ENCODE measurements at regions not wholly inside any gene's neighbourhood (a gene's known extent, or its start where the extent isn't known, plus 50 kb on each side); places are given as distances from the start of the nearest gene placed in this dataset.
"Not testable (repeated sequence)": the region's sequence is repeated elsewhere in the genome, so short reads cannot be mapped to it uniquely, and the experiment has no call there.

DNA sequence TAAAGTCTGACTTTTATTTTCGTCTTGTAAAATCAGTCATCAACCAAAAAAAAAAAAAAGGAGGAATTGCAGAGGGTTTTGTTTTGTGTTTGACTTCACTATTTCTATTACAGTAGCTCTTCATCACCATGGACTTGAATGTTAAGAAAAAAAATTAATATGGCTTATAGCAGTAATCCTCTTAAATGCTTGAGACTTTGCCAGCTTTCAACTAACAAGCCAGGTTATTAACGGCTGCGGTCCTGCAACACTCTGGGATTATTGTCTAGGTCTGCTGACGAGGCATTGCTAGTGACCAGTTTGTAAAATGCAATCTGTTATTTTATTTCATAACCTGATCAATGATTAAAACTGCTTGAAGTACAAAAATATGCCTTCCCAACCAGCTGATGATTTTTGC is 647.2 kb upstream of the KLHL1 start:
- FAIRE-seq (no peak), DNase-seq (ENCODE audit: insufficient read length) (no peak)
- TF ChIP-seq POLR2A (IDR thresholded peaks at IDR 0.05; ENCODE audit: low read depth, low read length) (no peak), POLR2AphosphoS5 (IDR thresholded peaks at IDR 0.05; ENCODE audit: low read depth, low read length) (no peak)

DNA sequence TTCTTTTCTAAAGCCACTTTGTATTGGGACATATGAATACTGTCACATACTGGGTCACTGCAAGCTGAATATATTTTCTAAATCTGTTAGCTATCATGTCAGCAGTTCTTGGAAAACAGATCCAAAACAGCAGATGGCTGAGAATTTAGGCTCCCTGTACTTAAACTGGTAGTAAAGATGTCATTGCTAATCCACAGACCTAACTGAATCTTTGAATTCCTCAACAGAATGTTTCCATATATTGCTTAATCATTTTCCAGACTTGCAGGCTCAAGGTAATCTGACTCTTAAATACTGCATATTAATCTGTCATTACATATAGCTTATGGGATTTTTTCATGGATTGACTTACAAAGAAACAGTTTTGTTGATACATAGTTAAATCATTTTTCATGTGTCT is 639.0 kb upstream of the KLHL1 start:
- FAIRE-seq (no peak), DNase-seq (ENCODE audit: insufficient read length) (no peak)
- no peak for TF ChIP-seq POLR2A (IDR thresholded peaks at IDR 0.05; ENCODE audit: low read depth, low read length)
- TF ChIP-seq TAF1 (IDR thresholded peaks at IDR 0.05; ENCODE audit: borderline replicate concordance, low read depth, low read length) = no peak
- TF ChIP-seq POLR2AphosphoS5 (IDR thresholded peaks at IDR 0.05; ENCODE audit: low read depth, low read length) = no peak

DNA sequence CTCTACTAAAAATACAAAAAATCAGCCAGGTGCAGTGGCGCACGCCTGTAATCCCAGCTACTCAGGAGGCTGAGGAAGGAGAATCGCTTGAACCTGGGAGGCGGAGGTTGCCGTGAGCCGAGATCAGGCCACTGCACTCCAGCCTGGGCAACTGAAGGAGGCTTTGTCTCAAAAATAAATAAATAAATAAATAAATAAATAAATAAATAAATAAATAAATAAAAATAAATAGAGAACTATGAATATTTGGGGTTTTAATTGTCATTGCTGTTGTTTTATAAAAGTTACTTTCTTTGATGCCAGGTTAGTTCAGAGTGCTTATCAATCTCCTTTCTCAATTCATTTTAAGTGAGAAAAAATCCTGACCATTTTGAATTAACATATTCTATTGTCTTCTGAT is 638.2 kb upstream of the KLHL1 start:
- FAIRE-seq; DNase-seq (ENCODE audit: insufficient read length): not testable (repeated sequence)

DNA sequence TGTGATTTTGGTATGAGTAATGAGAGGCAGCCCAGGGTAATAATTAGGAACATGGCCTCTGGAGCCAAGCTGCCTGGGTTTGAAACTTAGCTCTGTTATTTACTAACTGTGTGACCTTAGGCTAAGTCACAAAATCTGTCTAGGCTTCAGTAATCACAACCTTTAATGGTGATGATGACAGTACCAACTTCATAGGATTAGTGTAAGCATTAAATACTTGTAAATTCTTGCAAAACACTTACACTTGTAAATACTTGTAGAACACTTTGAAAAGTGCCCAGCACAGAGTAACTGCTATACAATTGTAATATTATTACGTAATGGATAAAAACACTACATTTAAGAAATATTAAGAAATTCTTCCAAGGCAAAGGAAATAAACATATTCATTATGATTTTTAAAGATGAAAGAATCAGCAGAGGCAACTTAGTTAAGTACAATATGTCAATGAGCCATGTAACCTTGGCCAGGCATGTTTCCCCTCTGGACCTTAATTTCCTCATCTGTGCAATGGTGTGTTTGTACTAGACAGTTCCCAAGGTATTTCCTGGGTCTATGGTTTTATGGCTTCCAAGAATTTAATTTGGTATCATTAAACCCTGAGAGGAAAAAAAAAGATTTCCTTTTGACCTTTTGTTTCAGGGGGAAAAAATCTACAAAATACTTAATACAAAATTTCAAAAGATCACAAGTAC is 628.5 kb upstream of the KLHL1 start:
- TF ChIP-seq TAF1 (IDR thresholded peaks at IDR 0.05; ENCODE audit: borderline replicate concordance, low read depth, low read length) (no peak), POLR2AphosphoS5 (IDR thresholded peaks at IDR 0.05; ENCODE audit: low read depth, low read length) (no peak), POLR2A (IDR thresholded peaks at IDR 0.05; ENCODE audit: low read depth, low read length) (no peak)
- DNase-seq (ENCODE audit: insufficient read length) = no peak
- no peak for FAIRE-seq

DNA sequence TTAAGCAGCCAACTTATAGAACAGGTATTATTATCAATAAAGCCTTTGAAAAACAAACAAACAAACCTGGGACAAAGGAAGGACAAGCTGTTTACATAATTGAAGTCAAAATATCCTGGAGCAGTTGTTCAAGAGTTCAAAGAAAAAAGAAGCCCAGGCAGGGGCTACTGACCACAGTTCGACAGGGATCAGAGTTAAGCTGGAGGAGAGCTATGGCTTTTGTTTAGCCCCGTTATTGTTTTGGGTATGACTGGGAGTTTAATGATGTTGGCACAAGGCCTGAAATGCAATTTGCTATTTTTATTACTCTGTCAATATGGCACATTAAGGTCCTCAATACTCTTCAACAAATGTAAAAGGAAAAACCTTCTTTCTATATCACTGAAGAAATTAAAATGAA is 624.4 kb upstream of the KLHL1 start:
- no peak for TF ChIP-seq POLR2AphosphoS5 (IDR thresholded peaks at IDR 0.05; ENCODE audit: low read depth, low read length)
- TF ChIP-seq TAF1 (IDR thresholded peaks at IDR 0.05; ENCODE audit: borderline replicate concordance, low read depth, low read length) = no peak
- no peak for TF ChIP-seq POLR2A (IDR thresholded peaks at IDR 0.05; ENCODE audit: low read depth, low read length)
- DNase-seq (ENCODE audit: insufficient read length) (no peak), FAIRE-seq (no peak)

DNA sequence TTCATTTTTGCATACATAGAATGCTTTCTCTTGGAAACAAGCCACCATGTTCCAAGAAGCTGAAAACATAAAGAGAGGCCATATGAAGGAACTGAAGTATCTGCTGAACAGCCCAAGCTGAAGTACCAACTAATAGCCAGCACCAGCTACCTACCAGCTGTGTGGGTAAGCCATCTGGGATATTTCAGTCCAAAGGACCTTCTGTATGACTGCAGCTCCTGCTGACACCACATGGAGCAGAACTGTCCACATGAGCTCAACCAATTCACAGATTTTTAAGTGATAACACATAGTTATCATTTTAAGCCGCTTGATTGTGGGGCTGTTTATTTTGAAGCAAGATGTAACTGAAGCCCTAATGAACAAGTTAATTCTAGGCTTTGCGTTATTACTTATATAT is 621.1 kb upstream of the KLHL1 start:
- no peak for FAIRE-seq
- DNase-seq (ENCODE audit: insufficient read length) = no peak
- no peak for TF ChIP-seq POLR2AphosphoS5 (IDR thresholded peaks at IDR 0.05; ENCODE audit: low read depth, low read length)
- TF ChIP-seq TAF1 (IDR thresholded peaks at IDR 0.05; ENCODE audit: borderline replicate concordance, low read depth, low read length) = no peak
- TF ChIP-seq POLR2A (IDR thresholded peaks at IDR 0.05; ENCODE audit: low read depth, low read length) = no peak

DNA sequence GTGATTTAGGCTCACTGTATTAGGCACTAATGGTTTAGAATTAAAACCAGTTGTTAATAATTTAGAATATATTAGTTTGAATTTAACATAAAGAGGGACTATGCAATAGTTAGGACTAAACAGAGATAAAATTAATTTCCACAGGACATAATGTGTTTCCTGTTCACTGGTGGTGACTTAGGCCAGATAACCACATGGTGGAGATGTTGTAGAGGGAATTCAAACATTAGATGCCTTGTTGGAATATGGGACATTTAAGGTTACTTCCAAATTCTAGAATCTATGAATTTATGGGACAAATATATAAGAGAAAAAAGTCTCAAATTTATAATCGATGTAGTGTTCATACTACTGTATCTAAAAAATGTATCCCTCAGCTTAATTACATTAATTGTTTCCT is 615.5 kb upstream of the KLHL1 start:
- FAIRE-seq = no peak
- TF ChIP-seq TAF1 (IDR thresholded peaks at IDR 0.05; ENCODE audit: borderline replicate concordance, low read depth, low read length) = no peak
- TF ChIP-seq POLR2AphosphoS5 (IDR thresholded peaks at IDR 0.05; ENCODE audit: low read depth, low read length) = no peak
- TF ChIP-seq POLR2A (IDR thresholded peaks at IDR 0.05; ENCODE audit: low read depth, low read length) = no peak
- no peak for DNase-seq (ENCODE audit: insufficient read length)

DNA sequence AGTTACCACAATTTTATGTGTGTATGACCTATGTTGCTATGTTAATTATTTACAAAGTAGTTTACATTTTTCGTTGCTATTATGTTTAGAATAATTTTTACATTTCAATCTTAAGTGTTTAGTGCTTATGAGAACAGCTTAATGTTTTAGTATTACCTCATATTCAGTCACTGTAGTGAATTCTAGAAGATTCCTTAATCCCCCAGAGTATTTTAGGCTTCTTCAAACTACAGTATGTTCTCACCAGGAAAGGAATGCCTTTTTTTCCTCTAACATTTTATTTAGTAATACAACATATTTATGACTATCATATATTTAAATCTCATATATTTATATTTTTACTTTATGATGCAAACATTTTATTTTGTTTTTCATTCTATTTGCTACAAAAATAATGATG is 612.1 kb upstream of the KLHL1 start:
- DNase-seq (ENCODE audit: insufficient read length) (no peak), FAIRE-seq (no peak)
- TF ChIP-seq TAF1 (IDR thresholded peaks at IDR 0.05; ENCODE audit: borderline replicate concordance, low read depth, low read length) (no peak), POLR2A (IDR thresholded peaks at IDR 0.05; ENCODE audit: low read depth, low read length) (no peak), POLR2AphosphoS5 (IDR thresholded peaks at IDR 0.05; ENCODE audit: low read depth, low read length) (no peak)

DNA sequence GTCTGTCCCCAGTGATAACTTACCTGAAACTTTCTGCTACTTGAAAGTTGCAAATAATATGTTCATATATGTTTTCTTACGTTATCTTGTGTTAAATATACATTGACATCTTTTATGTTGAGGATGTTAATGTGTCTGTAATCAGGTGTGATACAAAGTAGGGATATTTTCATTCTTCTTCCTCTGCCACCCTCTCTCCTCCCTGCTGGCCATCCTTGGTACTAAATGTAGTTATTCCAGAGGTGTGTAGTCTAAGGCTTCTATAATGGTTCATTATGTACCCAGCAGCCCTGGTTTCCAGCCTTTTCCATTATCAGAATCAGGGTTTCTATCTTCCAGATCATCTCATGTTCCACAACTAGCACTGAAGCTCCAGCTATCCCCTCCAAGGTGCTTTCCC is 606.7 kb upstream of the KLHL1 start:
- DNase-seq (ENCODE audit: insufficient read length) = no peak
- FAIRE-seq = no peak
- TF ChIP-seq POLR2A (IDR thresholded peaks at IDR 0.05; ENCODE audit: low read depth, low read length) (no peak), TAF1 (IDR thresholded peaks at IDR 0.05; ENCODE audit: borderline replicate concordance, low read depth, low read length) (no peak), POLR2AphosphoS5 (IDR thresholded peaks at IDR 0.05; ENCODE audit: low read depth, low read length) (no peak)

DNA sequence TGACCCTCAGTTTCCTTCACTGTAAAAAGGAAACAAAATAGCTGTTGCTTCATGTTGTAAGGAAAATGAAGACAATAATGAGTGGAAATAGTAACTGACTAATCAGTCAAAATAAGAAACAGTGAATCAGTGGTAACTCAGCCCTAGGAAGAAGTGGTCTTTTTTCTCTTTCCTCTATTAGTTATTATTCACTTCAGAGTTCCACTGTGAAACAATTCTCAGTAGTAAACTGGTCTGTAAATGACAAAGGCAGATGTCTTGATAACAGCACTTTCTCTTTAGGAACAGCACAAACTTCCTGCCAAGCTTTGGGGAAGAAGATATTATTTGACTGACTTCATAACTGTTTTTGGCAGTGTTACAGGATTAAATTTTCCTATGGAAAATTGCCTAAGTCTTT is 600.5 kb upstream of the KLHL1 start:
- TF ChIP-seq POLR2A (IDR thresholded peaks at IDR 0.05; ENCODE audit: low read depth, low read length) = no peak
- no peak for TF ChIP-seq POLR2AphosphoS5 (IDR thresholded peaks at IDR 0.05; ENCODE audit: low read depth, low read length)
- no peak for TF ChIP-seq TAF1 (IDR thresholded peaks at IDR 0.05; ENCODE audit: borderline replicate concordance, low read depth, low read length)
- no peak for FAIRE-seq
- DNase-seq (ENCODE audit: insufficient read length) = no peak

DNA sequence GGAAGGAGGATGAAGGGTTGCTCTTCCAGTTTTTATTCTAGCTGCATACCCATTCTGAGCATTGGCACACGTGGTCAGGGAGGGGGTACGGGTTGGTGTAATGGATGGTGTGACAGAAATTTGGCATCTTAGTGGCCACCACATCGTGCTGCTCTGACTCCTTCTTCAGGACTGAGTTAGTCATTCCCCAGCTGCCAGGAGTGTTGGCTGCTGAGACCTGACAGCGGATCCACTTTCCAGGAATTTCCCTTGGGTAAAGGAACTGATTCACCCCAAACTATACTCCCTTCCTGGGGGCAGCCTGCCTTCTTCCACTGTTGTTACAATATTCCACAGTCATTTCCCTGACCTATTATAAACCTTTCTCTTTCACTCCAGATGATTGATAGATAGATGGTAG is 595.5 kb upstream of the KLHL1 start:
- FAIRE-seq (no peak), DNase-seq (ENCODE audit: insufficient read length) (no peak)
- TF ChIP-seq POLR2A (IDR thresholded peaks at IDR 0.05; ENCODE audit: low read depth, low read length) = no peak
- TF ChIP-seq POLR2AphosphoS5 (IDR thresholded peaks at IDR 0.05; ENCODE audit: low read depth, low read length) = no peak
- no peak for TF ChIP-seq TAF1 (IDR thresholded peaks at IDR 0.05; ENCODE audit: borderline replicate concordance, low read depth, low read length)

DNA sequence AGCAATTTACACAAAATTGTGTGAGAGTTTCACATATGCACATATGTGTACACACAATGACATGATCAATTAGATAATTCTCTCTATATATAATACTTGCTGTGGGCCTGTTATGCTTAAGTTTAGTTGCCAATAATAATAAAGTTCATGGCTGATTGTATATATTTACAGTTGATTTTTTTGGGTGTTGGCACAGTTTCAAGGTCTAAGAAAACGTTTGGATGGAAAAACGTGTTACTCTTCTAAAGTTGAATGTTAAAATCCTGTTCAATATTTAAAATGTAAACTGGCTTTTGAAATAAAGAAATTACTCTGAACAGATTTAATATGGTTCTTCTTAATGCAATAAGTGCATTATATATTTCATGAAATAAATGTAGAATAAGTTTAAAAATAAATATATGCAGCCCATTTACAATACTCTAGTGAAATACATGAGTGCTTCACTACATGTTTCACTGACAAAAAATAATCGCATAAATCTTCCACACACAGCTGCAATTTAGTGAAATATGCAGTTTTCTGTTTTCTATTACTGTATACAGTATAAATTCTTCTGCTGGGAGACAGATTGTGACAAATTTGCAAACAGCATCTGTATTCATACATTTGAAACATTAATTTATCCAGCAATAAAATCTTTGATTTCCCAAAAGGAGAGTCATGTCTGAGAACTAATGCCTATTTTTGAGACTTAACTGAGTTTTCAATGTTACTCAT is 586.9 kb upstream of the KLHL1 start:
- DNase-seq (ENCODE audit: insufficient read length) (no peak), FAIRE-seq (no peak)
- TF ChIP-seq POLR2AphosphoS5 (IDR thresholded peaks at IDR 0.05; ENCODE audit: low read depth, low read length) = no peak
- no peak for TF ChIP-seq POLR2A (IDR thresholded peaks at IDR 0.05; ENCODE audit: low read depth, low read length)
- TF ChIP-seq TAF1 (IDR thresholded peaks at IDR 0.05; ENCODE audit: borderline replicate concordance, low read depth, low read length) = no peak
